Activated CD8-positive, alpha-beta T cell treated with anti-CD3 and anti-CD28 coated beads for 36 hours (primary cell): ENCODE measurements at regions not wholly inside any gene's neighbourhood (a gene's known extent, or its start where the extent isn't known, plus 50 kb on each side); places are given as distances from the start of the nearest gene placed in this dataset.

ENCODE experiments used
- ATAC-seq: fragments of 200-7000 bp; cut with Tn5 transposase; one replicate; pipeline ENCODE4 v1.10.0; 2021; ENCODE audit warnings: mild to moderate bottlenecking, moderate library complexity
- CTCF ChIA-PET: fragments of 350-600 bp; sonication (Branson Sonifier 250); formaldehyde crosslinking; loops from one replicate; lab custom pipeline; 2021; ENCODE audit warnings: antibody characterized with exemption; lab: Charles Lee
- POLR2A ChIA-PET: fragments of 350-600 bp; sonication (Branson Sonifier 250); formaldehyde crosslinking; loops from one replicate; lab custom pipeline; 2021; ENCODE audit warnings: antibody characterized with exemption; lab: Charles Lee
- DNase-seq: peaks from one replicate; pipeline ENCODE4 v3.0.0-alpha.2; 2020
- H3K27ac Mint-ChIP-seq: one replicate; pipeline ENCODE4 v1.8.0; 2021; ENCODE audit warnings: mild to moderate bottlenecking, mixed read lengths
- H3K27me3 Mint-ChIP-seq: one replicate; pipeline ENCODE4 v1.8.0; 2021; ENCODE audit warnings: mixed read lengths
- H3K36me3 Mint-ChIP-seq: one replicate; pipeline ENCODE4 v1.8.0; 2021; ENCODE audit warnings: low read depth, mixed read lengths
- H3K4me1 Mint-ChIP-seq: one replicate; pipeline ENCODE4 v1.8.0; 2021; ENCODE audit warnings: low read depth, mixed read lengths
- H3K4me3 Mint-ChIP-seq: one replicate; pipeline ENCODE4 v1.8.0; 2021; ENCODE audit warnings: mild to moderate bottlenecking, moderate library complexity, mixed read lengths
- H3K9me3 Mint-ChIP-seq: one replicate; pipeline ENCODE4 v1.8.0; 2021; ENCODE audit warnings: mixed read lengths
- intact Hi-C: fragments of 100-400 bp; cut with micrococcal nuclease; formaldehyde crosslinking; loops from one replicate; pipeline ENCODE4 v1.10.0; 2022
- TF ChIP-seq, protein P1 (sequence below): fragments of 200-600 bp; IDR thresholded peaks from one replicate; pipeline ENCODE4 v1.8.0; 2022; ENCODE audit warnings: antibody characterized with exemption, mild to moderate bottlenecking

DNA sequence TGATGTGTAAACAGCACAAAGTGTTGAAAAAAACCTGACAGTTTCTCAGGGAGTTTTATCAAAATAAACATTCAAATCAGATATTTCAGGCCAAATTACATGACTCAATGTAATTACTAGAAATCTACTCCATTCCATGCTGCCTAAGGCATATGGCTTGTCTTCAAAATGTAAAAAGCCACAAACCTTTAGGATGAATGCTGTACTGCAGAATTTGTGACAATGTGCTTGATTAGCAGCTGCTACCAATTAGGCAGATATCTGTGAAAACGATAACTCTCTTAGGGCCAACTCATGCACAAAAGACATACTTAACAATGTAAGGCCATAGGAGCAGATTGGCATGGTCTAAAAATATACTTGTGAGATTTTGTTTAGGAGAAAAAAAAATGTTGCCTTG lies 267.0 kb downstream of the DACT1 start:
- Mint-ChIP-seq H3K9me3 (no peaks in the 10 kb centered on the region), H3K4me3 (no peak overlapping the region), H3K27me3 (peaks cover 2% of the 10 kb centered on the region), H3K36me3 (no peaks in the 10 kb centered on the region), H3K4me1 (no peaks in the 10 kb centered on the region), H3K27ac (no peak overlapping the region)
- ChIA-PET POLR2A (no interaction called here), CTCF (no interaction called here)
- ATAC-seq (no peak), DNase-seq (no peak)
- TF ChIP-seq, protein P1, sequence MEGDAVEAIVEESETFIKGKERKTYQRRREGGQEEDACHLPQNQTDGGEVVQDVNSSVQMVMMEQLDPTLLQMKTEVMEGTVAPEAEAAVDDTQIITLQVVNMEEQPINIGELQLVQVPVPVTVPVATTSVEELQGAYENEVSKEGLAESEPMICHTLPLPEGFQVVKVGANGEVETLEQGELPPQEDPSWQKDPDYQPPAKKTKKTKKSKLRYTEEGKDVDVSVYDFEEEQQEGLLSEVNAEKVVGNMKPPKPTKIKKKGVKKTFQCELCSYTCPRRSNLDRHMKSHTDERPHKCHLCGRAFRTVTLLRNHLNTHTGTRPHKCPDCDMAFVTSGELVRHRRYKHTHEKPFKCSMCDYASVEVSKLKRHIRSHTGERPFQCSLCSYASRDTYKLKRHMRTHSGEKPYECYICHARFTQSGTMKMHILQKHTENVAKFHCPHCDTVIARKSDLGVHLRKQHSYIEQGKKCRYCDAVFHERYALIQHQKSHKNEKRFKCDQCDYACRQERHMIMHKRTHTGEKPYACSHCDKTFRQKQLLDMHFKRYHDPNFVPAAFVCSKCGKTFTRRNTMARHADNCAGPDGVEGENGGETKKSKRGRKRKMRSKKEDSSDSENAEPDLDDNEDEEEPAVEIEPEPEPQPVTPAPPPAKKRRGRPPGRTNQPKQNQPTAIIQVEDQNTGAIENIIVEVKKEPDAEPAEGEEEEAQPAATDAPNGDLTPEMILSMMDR = no peak
- intact Hi-C loops = no loop called here

DNA sequence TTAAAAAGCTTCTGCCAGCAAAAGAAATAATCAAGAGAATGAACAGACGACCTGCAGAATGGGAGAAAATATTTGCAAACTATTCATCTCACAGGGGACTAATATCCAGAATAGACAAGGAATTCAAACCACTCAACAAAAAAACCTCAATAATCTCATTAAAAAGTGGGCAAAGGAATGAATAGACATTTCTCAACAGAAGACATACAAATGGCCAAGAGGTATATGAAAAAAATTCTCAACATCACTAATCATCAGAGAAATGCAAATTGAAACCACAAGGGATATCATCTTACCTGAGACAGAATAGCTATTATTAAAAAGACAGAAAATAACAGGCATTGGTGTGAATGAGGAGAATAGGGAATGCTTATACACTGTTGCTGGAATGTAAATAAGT lies 270.0 kb downstream of the DACT1 start:
- DNase-seq = no peak
- ATAC-seq = no peak
- Mint-ChIP-seq H3K4me1 (no peaks in the 10 kb centered on the region), H3K9me3 (no peaks in the 10 kb centered on the region), H3K36me3 (no peaks in the 10 kb centered on the region), H3K27me3 (peaks cover 2% of the 10 kb centered on the region), H3K4me3 (no peak overlapping the region), H3K27ac (no peak overlapping the region)
- TF ChIP-seq, protein P1 = no peak
- ChIA-PET POLR2A (interaction anchor here (0.7 kb wide), 1 partner anchor 9 kb away, joined by 3 read pairs; no protein-coding TSS in a partner anchor), CTCF (no interaction called here)
- intact Hi-C loops = no loop called here

GRCh38 chr14:58912287-58912686 lies 274.5 kb downstream of the DACT1 start:
- CTCF ChIA-PET = no interaction called here

GRCh38 chr14:58912799-58913432 lies 275.2 kb downstream of the DACT1 start:
- no peaks in the 10 kb centered on the region for H3K9me3 Mint-ChIP-seq
- H3K4me1 Mint-ChIP-seq = no peaks in the 10 kb centered on the region
- H3K27me3 Mint-ChIP-seq = no peaks in the 10 kb centered on the region
- no peak overlapping the region for H3K27ac Mint-ChIP-seq
- no peak for DNase-seq
- TF ChIP-seq, protein P1 = no peak
- no peak overlapping the region for H3K4me3 Mint-ChIP-seq
- POLR2A ChIA-PET = no interaction called here
- CTCF ChIA-PET = no interaction called here
- no peaks in the 10 kb centered on the region for H3K36me3 Mint-ChIP-seq
- intact Hi-C loops = no loop called here
- ATAC-seq = no peak

More at GRCh38 chr14:58912287-58912686, 274.5 kb downstream of the DACT1 start:
- no peaks in the 10 kb centered on the region for H3K36me3 Mint-ChIP-seq
- TF ChIP-seq, protein P1 = no peak
- intact Hi-C loops = no loop called here
- no peaks in the 10 kb centered on the region for H3K27me3 Mint-ChIP-seq
- no peaks in the 10 kb centered on the region for H3K9me3 Mint-ChIP-seq
- POLR2A ChIA-PET = no interaction called here
- no peak overlapping the region for H3K4me3 Mint-ChIP-seq
- DNase-seq = no peak
- no peak for ATAC-seq
- H3K27ac Mint-ChIP-seq = no peak overlapping the region
- H3K4me1 Mint-ChIP-seq = no peaks in the 10 kb centered on the region

DNA sequence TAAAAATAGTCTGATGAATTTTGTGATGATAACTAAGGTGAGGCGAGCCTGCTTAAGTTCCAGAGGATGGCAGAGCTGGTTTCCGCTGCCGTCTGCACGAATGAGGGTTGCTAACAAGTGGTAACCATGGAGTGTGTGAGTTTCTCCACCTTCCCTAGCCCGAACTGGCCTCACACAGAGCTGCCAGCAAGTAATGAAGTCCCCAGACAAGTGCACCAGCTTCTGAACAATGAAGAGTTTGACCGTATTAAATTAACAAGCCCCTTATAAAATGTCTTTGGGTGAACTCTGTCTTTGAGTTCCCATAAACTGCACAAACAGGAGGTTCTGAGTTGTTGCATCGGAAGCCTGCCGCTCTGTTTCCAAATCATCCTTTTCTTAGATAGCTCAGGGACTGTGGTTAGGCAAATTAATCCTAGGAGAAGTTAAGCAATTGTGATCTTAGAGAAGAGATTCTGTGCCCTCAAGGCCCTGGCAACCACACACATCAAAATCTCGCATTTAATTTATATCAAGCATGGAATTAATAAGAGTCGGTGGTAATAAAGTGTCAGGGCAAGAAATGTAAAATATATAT lies 274.1 kb upstream of the DAAM1 start:
- POLR2A ChIA-PET = no interaction called here

More for the DNA sequence above, 274.1 kb upstream of the DAAM1 start:
- Mint-ChIP-seq H3K4me1 (no peaks in the 10 kb centered on the region), H3K36me3 (no peaks in the 10 kb centered on the region), H3K9me3 (no peaks in the 10 kb centered on the region), H3K4me3 (no peak overlapping the region), H3K27me3 (no peaks in the 10 kb centered on the region), H3K27ac (no peak overlapping the region)
- DNase-seq (no peak), ATAC-seq (no peak)
- TF ChIP-seq, protein P1 = no peak
- intact Hi-C loops = no loop called here
- CTCF ChIA-PET = no interaction called here
